NCI-H187 treated with DMSO at 0.1 percent for 48 hours (cell line): ENCODE measurements at regions not wholly inside any gene's neighbourhood (a gene's known extent, or its start where the extent isn't known, plus 50 kb on each side); places are given as distances from the start of the nearest gene placed in this dataset.

ENCODE experiments used
- DNase-seq: peaks from one replicate; lab custom pipeline; 2025; lab: John Stamatoyannopoulos, UW

- no peak for DNase-seq
Observed at GRCh38 chr11:32266601-32267000, 168.7 kb downstream of the WT1 start.

GRCh38 chr11:32267679-32268187, 167.6 kb downstream of the WT1 start:
- no peak for DNase-seq

- DNase-seq, result no peak
Observed at GRCh38 chr11:32273931-32274330, 161.4 kb downstream of the WT1 start.

- DNase-seq, result no peak
Observed at GRCh38 chr11:32279672-32280071, 155.7 kb downstream of the WT1 start.

- no peak for DNase-seq
Observed at GRCh38 chr11:32280339-32280738, 155.0 kb downstream of the WT1 start.

- DNase-seq, result no peak
Observed at GRCh38 chr11:32288276-32288675, 147.1 kb downstream of the WT1 start.

GRCh38 chr11:32289701-32290100, 145.6 kb downstream of the WT1 start:
- DNase-seq, result no peak

- no peak for DNase-seq
Observed at GRCh38 chr11:32290783-32291182, 144.6 kb downstream of the WT1 start.

GRCh38 chr11:32297611-32298011, 137.7 kb downstream of the WT1 start:
- DNase-seq, result no peak

- DNase-seq, result no peak
Observed at GRCh38 chr11:32302826-32303225, 132.5 kb downstream of the WT1 start.

GRCh38 chr11:32304521-32304920, 130.8 kb downstream of the WT1 start:
- DNase-seq, result no peak

- no peak for DNase-seq
Observed at GRCh38 chr11:32305460-32305859, 129.9 kb downstream of the WT1 start.

GRCh38 chr11:32307471-32307870, 127.9 kb downstream of the WT1 start:
- no peak for DNase-seq

- no peak for DNase-seq
Observed at GRCh38 chr11:32307913-32308312, 127.4 kb downstream of the WT1 start.

GRCh38 chr11:32309530-32310213, 125.7 kb downstream of the WT1 start:
- no peak for DNase-seq

GRCh38 chr11:32310214-32310601, 125.1 kb downstream of the WT1 start:
- DNase-seq, result no peak

- no peak for DNase-seq
Observed at GRCh38 chr11:32311346-32312065, 123.8 kb downstream of the WT1 start.

GRCh38 chr11:32312206-32312817, 123.0 kb downstream of the WT1 start:
- no peak for DNase-seq

- no peak for DNase-seq
Observed at GRCh38 chr11:32312865-32313403, 122.4 kb downstream of the WT1 start.

GRCh38 chr11:32313477-32313876, 121.9 kb downstream of the WT1 start:
- DNase-seq, result no peak

GRCh38 chr11:32315121-32315520, 120.2 kb downstream of the WT1 start:
- DNase-seq, result no peak

GRCh38 chr11:32316232-32316631, 119.1 kb downstream of the WT1 start:
- no peak for DNase-seq
